ENCODE measurements at regions not wholly inside any gene's neighbourhood (a gene's known extent, or its start where the extent isn't known, plus 50 kb on each side); places are given as distances from the start of the nearest gene placed in this dataset.

DNA sequence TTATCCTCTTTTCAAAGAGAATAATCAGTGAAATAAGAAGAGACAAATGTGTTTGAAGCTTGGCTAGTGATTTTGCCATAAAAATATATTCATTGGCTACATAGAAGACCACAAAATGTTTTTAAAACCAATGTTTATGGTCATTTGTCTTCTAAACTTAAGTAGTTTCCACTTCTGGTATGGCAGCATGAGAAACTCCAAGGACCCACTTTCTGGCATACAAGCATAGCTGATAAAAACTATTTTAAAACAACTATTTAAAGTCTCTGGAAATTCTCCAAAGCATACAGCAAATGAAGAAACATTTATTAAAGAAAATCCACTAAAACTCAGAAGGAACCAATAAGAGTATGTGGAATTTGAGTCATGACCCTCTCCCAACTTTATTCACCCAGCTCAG is 89.2 kb upstream of the TOMM7 start:
- no peak for DNase-seq (ENCODE audit: low spot score)

- no peak for DNase-seq (ENCODE audit: low spot score)
Observed at GRCh38 chr7:22909917-22910316, 87.3 kb upstream of the TOMM7 start.

GRCh38 chr7:22907805-22908204 is 85.2 kb upstream of the TOMM7 start:
- no peak for DNase-seq (ENCODE audit: low spot score)

DNA sequence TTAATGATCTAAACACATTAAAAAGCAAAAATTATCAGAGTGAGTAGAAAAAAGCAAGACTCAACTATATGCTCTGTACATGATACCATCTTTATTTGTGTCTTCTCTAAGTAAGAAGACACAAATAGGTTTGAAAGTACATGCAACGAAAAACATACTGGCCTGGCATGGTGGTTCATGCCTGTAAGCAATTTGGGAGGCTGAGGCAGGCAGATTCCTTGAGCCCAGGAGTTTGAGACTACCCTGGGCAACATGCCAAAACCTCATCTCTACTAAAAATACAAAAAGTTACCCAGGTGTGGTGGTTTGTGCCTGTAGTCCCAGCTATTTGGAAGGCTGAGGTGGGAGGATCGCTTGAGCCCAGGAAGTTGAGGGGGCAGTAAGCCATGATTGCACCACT is 78.1 kb upstream of the TOMM7 start:
- DNase-seq (ENCODE audit: low spot score): no peak

- no peak for DNase-seq (ENCODE audit: low spot score)
Observed at GRCh38 chr7:22900101-22900500, 77.5 kb upstream of the TOMM7 start.

DNA sequence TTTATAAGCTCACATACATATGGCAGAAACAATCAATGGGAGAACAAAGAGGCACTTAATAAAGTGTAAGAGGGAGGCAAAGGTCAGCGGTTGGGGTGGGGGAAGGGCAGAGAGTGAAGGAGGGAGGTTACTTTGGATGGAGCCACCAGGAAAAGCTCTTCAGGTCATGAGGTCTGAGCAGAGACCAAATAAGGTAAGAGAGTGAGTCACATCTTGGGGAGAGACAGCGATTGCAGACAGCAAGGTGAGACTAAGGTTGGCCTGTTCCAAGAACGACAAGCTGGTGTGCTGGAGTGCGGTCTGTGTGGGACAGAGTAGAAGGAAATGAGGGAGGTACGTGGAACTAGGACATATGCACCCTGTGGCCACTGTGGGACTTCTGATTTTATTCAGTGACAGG is 74.3 kb upstream of the TOMM7 start:
- peak; percentile 19 for DNase-seq (ENCODE audit: low spot score)

- DNase-seq (ENCODE audit: low spot score): no peak
Observed at GRCh38 chr7:22895828-22896165, 73.1 kb upstream of the TOMM7 start.

DNA sequence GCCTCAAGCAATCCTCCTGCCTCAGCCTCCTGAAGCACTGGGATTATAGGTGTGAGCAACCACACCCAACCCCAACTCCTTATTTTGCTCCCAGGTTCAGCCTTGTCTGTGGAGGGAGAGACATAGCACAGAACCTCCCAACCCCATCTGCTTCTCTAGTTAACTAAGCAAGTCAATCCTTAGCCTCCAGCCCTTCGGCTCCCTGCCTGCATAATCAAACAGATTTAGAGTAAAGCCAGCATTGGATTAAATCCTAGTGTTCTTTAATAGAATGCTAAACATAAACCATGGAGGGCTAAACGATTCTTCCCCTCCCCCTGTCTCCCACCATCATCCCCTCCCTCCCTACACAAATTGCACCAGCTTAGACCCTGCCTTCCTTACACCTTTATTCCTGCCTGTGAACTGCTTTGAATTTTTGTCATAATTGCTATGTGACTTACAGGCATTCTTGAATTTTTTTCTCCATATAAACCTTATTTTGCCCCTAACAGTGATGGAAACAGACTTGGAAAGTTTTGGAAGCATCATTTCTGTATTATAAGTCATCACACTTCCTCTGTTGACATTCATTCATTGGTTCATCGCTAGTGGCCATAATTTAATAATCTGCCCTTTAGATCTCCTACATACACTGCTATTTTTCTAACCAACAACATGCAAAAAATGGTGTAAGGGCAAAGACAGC is 72.6 kb upstream of the TOMM7 start:
- DNase-seq (ENCODE audit: low spot score): no peak

- no peak for DNase-seq (ENCODE audit: low spot score)
Observed at GRCh38 chr7:22894546-22894945, 71.9 kb upstream of the TOMM7 start.

DNA sequence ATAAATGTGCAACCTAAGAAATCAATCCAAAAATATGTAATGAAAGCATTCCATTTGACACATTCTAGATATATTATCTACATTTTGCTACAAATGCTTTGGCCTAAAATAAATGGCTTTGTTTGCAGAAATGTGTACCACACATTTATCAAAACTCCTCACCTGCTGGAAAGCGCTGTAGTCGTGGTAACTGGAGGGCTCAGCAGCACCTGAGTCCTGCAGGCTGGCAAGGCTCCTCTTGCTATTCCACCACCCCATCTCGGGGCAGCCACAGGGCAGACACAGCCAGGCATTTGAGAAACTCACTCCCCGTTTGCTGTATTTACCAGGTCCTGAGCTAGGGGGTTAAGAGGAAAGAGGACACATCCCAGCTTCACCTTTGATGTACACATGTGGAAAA is 68.1 kb upstream of the TOMM7 start:
- no peak for DNase-seq (ENCODE audit: low spot score)

- peak; percentile 21 for DNase-seq (ENCODE audit: low spot score)
Observed at GRCh38 chr7:22885797-22886261, 63.2 kb upstream of the TOMM7 start.

DNA sequence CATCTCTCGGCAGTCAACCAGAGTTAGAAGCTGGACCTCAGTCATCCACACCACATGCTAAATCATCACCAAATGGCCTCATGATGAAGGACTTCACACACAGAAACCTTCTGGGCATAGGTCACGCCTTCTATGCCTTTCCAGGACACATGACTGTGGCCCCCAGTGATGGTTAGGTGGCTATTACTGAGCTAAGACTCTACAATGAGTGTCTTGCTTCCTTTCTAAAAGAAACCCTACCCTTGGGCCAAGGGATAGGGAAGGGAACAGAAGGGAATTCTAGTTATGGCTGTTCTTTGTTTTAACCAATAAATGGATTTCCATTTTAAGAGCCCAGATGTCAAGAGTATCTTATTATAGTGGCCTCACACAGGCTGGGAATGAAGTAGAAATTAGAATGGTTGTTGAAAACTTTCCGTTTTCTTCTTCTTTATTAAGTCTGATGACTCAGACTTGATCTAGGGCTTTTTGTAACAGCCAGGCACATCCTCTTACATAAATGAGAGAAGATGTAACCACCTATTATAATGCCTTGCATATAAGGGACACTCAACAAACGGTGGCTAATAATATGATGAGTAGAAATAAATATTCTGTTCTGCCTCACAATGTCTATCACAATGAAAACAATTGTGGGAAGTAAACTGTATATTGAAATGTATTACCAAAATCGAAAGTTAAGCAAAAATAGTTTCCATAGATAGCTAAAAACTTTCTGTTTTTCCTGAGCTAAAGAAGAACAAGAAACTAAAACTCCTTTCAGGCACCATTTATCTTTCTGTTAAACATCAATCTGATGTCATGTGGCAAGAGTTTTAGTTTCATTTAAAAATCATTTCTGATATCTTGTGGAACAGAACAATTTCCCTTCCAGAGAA is 62.5 kb upstream of the TOMM7 start:
- DNase-seq (ENCODE audit: low spot score): no peak

DNA sequence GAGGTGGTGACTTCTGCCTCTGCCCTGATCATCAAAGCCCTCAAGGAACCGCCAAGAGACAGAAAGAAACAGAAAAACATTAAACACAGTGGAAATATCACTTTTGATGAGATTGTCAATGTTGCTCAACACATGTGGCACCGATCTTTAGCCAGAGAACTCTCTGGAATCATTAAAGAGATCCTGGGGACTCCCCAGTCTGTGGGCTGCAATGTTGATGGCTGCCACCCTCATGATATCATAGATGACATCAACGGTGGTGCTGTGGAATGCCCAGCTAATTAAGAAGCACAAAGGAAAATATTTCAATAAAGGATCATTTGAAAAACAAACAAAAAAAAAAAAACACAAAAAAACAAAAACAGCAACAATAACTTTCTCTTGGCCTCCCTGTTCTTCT is 59.5 kb upstream of the TOMM7 start:
- DNase-seq (ENCODE audit: low spot score): no peak

- no peak for DNase-seq (ENCODE audit: low spot score)
Observed at GRCh38 chr7:22879709-22880306, 57.2 kb upstream of the TOMM7 start.

DNA sequence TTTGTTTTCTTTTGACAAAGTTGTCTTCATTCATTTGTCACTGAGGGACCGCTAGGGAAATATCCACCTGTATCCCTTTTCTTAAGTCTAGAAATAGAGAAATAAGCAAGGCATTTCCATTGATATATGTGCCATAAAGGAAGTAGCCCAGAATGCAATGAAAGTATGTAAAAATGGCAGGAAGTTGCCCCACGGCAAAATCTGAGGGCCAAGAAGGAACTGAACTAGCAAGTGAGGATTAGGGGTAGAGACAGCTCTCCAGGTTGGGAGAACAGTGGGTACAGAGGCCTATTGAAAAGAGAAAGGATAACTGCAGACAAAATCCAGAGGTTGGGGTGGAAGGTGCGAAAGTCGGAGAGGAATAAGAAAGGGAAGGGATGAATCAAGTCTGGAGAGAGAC is 56.6 kb upstream of the TOMM7 start:
- no peak for DNase-seq (ENCODE audit: low spot score)

DNA sequence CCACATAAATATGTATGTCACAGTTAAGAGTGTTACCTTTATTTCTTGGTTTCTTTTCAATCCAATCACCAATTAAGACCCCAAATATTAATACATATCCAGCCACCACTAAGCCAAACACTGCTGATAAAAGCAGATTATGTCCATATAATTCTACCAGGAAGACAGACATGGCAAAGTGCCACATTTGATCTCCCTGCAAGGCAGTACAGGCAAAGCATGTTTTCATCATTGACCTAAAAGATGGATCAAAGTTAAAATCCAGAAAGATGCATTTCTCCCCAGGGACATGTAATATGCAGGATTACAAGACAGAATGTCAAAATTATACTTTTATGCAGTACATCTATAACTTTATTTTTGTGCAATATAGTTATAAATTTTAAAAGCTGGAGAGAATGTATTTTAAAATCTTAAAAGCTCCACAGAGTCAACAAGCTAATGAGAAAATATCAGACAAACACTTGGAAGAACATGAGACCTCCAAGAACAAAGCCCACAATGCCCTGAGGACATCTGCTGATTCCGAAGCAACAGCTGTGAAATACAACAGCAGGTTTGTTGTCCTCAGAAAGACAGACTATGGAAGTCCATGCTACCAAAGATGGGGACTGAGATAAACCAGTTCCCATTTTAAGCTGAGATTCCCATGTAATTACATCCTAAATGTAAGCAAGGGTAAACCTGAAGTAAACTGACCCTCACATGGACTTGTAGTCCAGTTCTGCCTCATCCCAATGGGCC is 54.5 kb upstream of the TOMM7 start:
- DNase-seq (ENCODE audit: low spot score): no peak

GRCh38 chr7:22875470-22875869 is 52.8 kb upstream of the TOMM7 start:
- no peak for DNase-seq (ENCODE audit: low spot score)

DNA sequence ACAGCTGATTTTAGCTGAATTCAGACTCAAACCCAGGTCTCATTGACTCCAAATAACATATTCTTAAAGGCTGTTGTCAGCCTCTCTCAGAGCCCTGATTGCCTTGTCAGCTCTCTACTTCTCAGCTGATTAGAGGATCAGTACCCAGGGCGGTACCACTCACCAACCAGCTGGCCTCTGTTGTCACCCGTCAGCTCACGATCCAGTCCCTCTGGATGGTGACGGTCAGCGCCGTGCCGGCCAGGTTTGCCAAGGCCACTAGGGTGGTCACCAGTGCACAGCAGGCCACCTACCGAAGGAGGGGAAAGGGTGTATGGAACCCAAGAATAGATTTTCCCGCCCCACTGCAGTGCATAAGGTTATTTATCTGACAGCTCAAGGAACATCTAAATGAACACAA is 52.3 kb upstream of the TOMM7 start:
- no peak for DNase-seq (ENCODE audit: low spot score)

Data from kidney tubule cell (primary cell).